Retinal pigment epithelial cell (primary cell): ENCODE measurements at regions not wholly inside any gene's neighbourhood (a gene's known extent, or its start where the extent isn't known, plus 50 kb on each side); places are given as distances from the start of the nearest gene placed in this dataset.

Experiments
- DNase-seq: peaks from one replicate; pipeline ENCODE4 v3.0.0-alpha.2; 2010; ENCODE audit warnings: low read depth
- H3K4me3 ChIP-seq: 2 replicates; pipeline ENCODE4 v1.5.1; 2011; ENCODE audit warnings: mild to moderate bottlenecking, low read length, control low read depth, moderate library complexity
- TF ChIP-seq, protein P1 (sequence below): conservative IDR thresholded peaks from 2 replicates; pipeline ENCODE4 v1.5.1; 2011; ENCODE audit warnings: low read depth, low read length, control low read depth, inconsistent platforms

DNA sequence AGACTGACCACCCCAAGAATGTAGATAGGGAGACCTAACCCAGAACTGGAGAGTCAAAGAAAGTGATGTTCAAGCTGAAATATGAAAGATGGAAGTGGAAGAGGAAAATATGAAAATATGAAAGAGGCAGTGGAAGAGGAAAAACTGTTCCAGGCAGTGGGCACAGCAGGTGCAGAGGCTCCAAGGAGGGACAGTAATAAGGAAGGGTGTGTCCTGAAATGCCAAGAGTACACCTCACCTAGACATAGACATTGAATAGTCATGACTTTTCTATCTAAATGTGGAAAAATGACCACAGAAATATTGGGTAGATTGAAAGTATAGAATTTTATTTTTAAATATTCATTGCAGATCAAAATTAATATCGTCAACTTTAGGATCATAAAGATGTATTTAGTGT is 161.7 kb upstream of the USP24 start:
- no peak overlapping the region for H3K4me3 ChIP-seq
- TF ChIP-seq, protein P1, sequence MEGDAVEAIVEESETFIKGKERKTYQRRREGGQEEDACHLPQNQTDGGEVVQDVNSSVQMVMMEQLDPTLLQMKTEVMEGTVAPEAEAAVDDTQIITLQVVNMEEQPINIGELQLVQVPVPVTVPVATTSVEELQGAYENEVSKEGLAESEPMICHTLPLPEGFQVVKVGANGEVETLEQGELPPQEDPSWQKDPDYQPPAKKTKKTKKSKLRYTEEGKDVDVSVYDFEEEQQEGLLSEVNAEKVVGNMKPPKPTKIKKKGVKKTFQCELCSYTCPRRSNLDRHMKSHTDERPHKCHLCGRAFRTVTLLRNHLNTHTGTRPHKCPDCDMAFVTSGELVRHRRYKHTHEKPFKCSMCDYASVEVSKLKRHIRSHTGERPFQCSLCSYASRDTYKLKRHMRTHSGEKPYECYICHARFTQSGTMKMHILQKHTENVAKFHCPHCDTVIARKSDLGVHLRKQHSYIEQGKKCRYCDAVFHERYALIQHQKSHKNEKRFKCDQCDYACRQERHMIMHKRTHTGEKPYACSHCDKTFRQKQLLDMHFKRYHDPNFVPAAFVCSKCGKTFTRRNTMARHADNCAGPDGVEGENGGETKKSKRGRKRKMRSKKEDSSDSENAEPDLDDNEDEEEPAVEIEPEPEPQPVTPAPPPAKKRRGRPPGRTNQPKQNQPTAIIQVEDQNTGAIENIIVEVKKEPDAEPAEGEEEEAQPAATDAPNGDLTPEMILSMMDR = no peak

DNA sequence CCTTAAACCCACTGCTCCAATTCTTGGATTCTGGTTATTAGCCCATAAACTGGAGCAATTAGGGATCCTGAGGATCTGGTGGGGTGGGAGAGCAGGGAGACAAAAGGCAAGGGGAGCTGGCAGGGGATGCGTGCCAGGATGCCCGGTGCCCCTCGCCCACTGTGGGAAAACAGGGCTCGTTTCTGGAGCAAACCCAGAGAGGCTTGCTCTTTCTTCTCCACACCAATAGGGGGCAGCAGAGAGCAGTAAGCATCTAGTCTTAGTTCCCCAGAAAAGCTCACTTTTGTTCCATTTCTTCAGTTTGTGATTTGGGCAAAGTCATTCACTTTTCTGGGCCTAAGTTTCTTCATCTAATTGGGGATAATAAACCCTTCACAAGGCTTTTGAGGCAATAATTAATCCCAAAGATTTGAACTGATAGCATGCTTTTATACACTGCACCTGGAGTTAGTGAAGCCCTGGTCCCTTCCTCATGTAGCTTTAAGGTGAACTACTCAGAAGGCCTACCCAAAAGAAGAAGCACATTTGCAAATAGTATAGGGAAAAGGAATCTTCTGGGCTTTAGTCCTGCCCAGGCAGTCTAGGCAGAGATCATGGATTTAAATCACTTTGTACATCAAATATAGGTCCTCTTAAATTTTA is 160.6 kb upstream of the USP24 start:
- TF ChIP-seq, protein P1 = peak; percentile 93
- H3K4me3 ChIP-seq = no peak overlapping the region
- DNase-seq = no peak

More for the DNA sequence above, 161.7 kb upstream of the USP24 start:
- no peak for DNase-seq

DNA sequence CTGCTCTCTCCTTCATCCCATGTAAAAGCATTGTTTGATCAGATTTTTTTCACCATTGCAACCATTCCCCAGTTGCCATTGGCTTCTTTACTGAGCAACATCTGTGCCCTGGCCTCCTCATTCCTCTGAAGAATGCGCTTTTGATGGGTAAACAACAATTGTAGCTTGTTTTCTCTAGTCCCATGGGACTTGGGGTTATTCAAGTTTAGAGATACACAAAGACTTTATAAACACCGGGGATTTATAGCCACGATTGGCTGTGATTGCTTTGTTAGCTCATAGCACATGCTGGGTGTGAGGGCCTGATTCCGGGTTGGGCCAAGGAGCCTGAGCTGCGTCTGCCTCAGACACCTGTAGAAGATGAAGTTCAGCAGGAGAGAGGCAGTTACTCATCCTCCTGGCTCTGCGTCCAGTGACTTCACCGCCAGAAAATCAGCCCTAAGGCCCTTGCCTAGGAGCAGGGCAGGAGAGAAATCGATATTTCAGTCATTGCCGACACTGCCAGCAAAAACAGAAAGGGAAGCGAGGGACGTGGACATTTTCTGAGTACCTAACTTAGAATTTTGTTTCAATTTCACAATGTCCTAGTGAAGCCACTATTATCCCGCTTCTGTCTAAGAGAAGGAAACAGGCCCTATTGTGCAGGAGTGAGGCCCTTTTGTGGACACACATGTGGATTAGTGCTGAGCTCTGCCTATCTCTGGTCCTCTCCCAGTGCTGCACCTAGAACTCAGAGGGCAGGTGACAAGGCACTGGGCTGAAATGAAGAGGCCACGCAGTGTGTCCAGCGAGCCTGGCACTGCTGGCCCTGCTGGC is 159.8 kb upstream of the USP24 start:
- TF ChIP-seq, protein P1 = no peak
- no peak overlapping the region for H3K4me3 ChIP-seq
- no peak for DNase-seq

DNA sequence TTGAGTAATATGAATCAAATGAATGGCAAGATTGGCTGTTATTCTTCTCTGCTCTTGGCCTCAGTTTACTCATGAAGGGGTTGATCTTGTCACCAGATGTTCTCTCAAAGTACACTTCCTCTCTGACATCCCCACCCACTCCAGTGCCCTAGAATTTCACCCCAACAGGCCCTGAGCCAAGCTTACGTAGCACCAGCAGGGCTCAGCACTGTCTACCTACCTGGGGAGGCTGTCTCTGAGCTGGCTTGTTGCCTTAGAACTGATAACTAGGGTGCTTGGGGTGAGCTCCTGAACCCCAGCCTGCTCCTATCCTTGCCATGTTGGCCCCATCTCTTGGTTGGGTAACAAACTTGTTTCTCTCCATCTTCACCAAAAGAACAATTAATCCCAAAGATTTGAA is 159.1 kb upstream of the USP24 start:
- TF ChIP-seq, protein P1 = no peak
- no peak for DNase-seq
- no peak overlapping the region for H3K4me3 ChIP-seq

DNA sequence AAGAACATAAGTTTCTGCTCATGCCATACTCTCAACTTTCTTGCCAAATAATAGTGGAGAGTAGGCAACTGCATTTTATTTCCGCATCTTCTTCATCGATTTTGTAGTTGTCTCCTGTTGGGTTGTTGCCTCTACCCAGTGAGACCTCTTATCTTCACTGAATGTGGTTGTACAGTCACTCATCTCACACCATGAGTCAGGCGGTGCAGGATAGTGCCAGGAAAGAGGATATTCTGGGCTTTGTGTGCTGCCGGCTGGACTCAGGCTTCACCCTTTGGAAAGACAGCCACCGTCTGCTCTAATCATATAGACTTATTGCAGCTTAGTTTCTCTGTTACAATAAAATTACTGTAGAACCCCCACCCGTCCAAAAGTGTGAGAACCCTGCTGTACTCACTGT is 154.3 kb upstream of the USP24 start:
- TF ChIP-seq, protein P1 = no peak
- no peak overlapping the region for H3K4me3 ChIP-seq
- DNase-seq = no peak

DNA sequence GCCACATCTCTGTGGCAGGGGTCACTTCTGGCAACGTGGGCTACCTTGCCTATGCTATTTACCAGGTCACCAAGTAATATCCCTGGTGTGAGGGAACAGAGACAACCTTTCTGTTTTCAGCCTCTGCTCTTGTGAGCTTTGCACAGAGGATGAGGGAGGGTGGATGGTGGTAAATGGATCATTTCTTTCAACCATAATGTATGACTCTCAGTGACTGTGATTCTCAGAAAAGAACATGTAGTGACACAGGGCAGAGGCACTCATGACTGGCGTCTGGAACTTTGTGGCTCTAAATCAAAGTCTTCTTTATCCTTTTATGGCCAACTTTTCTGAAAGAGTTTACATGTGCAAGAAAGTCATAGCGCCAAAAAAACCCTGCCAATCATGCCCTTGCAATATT is 153.5 kb upstream of the USP24 start:
- TF ChIP-seq, protein P1 = no peak
- DNase-seq = no peak
- no peak overlapping the region for H3K4me3 ChIP-seq

DNA sequence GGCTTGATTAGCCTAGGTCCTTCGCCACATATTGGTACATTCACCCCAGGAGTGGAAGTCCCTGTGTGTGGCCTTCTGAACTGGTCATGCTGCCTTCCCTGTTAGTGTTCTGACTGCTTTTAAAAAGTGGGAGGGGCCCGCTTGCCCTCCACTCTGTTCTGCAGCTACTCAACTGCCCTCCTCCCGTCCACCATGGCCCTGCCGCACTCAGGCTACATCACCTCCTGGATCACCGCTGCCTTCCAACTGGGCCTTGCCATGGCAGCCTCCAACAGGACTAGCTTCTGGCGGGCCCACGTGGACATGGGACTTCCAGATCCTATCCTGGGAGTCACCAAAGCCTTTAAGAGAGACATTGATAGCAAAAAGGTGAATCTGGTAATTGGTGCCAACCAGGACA is 152.1 kb upstream of the USP24 start:
- no peak for DNase-seq
- TF ChIP-seq, protein P1 = no peak
- H3K4me3 ChIP-seq = no peak overlapping the region
